Dendritic cell treated with granulocyte-macrophage colony-stimulating factor and Interleukin-4, amounts not matched to agents 40 ng/mL and 50 ng/mL, for 4 days (primary cell): ENCODE measurements at regions not wholly inside any gene's neighbourhood (a gene's known extent, or its start where the extent isn't known, plus 50 kb on each side); places are given as distances from the start of the nearest gene placed in this dataset.
"Not testable (repeated sequence)": the region's sequence is repeated elsewhere in the genome, so short reads cannot be mapped to it uniquely, and the experiment has no call there.

Source experiments
- H3K27ac Mint-ChIP-seq: one replicate; pipeline ENCODE4 v1.8.0; 2022; ENCODE audit warnings: mild to moderate bottlenecking, mixed read lengths
- H3K27me3 Mint-ChIP-seq: one replicate; pipeline ENCODE4 v1.8.0; 2022; ENCODE audit warnings: mild to moderate bottlenecking, mixed read lengths
- H3K36me3 Mint-ChIP-seq: one replicate; pipeline ENCODE4 v1.8.0; 2022; ENCODE audit warnings: low read depth, mixed read lengths
- H3K4me1 Mint-ChIP-seq: one replicate; pipeline ENCODE4 v1.8.0; 2022; ENCODE audit warnings: low read depth, mixed read lengths
- H3K4me3 Mint-ChIP-seq: one replicate; pipeline ENCODE4 v1.8.0; 2022; ENCODE audit warnings: mild to moderate bottlenecking, moderate library complexity, mixed read lengths
- H3K9me3 Mint-ChIP-seq: one replicate; pipeline ENCODE4 v1.8.0; 2022; ENCODE audit warnings: mixed read lengths
- intact Hi-C: fragments of 100-400 bp; cut with micrococcal nuclease; formaldehyde crosslinking; loops from one replicate; pipeline ENCODE4 v1.15.0; 2022

GRCh38 chr21:20283836-20284235 is 714.4 kb upstream of the NCAM2 start:
- intact Hi-C loops = no loop called here
- no peak overlapping the region for H3K4me3 Mint-ChIP-seq
- no peaks in the 10 kb centered on the region for H3K27me3 Mint-ChIP-seq
- no peaks in the 10 kb centered on the region for H3K9me3 Mint-ChIP-seq
- no peak overlapping the region for H3K27ac Mint-ChIP-seq
- H3K36me3 Mint-ChIP-seq = no peaks in the 10 kb centered on the region
- no peaks in the 10 kb centered on the region for H3K4me1 Mint-ChIP-seq

- Mint-ChIP-seq H3K4me1 (peaks cover 6% of the 10 kb centered on the region), H3K27ac (no peak overlapping the region)
- intact Hi-C loops = no loop called here
Observed at GRCh38 chr21:20292280-20292679, 705.9 kb upstream of the NCAM2 start.

GRCh38 chr21:20292854-20293253 is 705.4 kb upstream of the NCAM2 start:
- H3K4me1 Mint-ChIP-seq, H3K36me3 Mint-ChIP-seq, H3K27me3 Mint-ChIP-seq, H3K9me3 Mint-ChIP-seq, H3K4me3 Mint-ChIP-seq, H3K27ac Mint-ChIP-seq, intact Hi-C loops: not testable (repeated sequence)

More at GRCh38 chr21:20292280-20292679, 705.9 kb upstream of the NCAM2 start:
- Mint-ChIP-seq H3K36me3 (no peaks in the 10 kb centered on the region), H3K9me3 (no peaks in the 10 kb centered on the region), H3K4me3 (no peak overlapping the region), H3K27me3 (no peaks in the 10 kb centered on the region)

GRCh38 chr21:20301395-20301794 is 696.8 kb upstream of the NCAM2 start:
- no peaks in the 10 kb centered on the region for H3K4me1 Mint-ChIP-seq
- no peak overlapping the region for H3K27ac Mint-ChIP-seq
- peaks cover 8% of the 10 kb centered on the region for H3K9me3 Mint-ChIP-seq
- no peaks in the 10 kb centered on the region for H3K27me3 Mint-ChIP-seq
- H3K36me3 Mint-ChIP-seq = no peaks in the 10 kb centered on the region
- intact Hi-C loops = no loop called here
- H3K4me3 Mint-ChIP-seq = no peak overlapping the region

- Mint-ChIP-seq H3K4me1 (no peaks in the 10 kb centered on the region), H3K9me3 (peaks cover 8% of the 10 kb centered on the region), H3K36me3 (no peaks in the 10 kb centered on the region), H3K27me3 (no peaks in the 10 kb centered on the region), H3K4me3 (no peak overlapping the region), H3K27ac (no peak overlapping the region)
- intact Hi-C loops = no loop called here
Observed at GRCh38 chr21:20302084-20302483, 696.1 kb upstream of the NCAM2 start.

GRCh38 chr21:20306836-20307235 is 691.4 kb upstream of the NCAM2 start:
- intact Hi-C loops = no loop called here

GRCh38 chr21:20308586-20309315 is 689.5 kb upstream of the NCAM2 start:
- H3K4me1 Mint-ChIP-seq = peaks cover 15% of the 10 kb centered on the region
- intact Hi-C loops = no loop called here
- H3K27me3 Mint-ChIP-seq = no peaks in the 10 kb centered on the region
- H3K9me3 Mint-ChIP-seq = no peaks in the 10 kb centered on the region
- peak overlapping the region; percentile 35 for H3K4me3 Mint-ChIP-seq
- no peak overlapping the region for H3K27ac Mint-ChIP-seq
- H3K36me3 Mint-ChIP-seq = no peaks in the 10 kb centered on the region

More at GRCh38 chr21:20306836-20307235, 691.4 kb upstream of the NCAM2 start:
- peaks cover 15% of the 10 kb centered on the region for H3K4me1 Mint-ChIP-seq
- H3K9me3 Mint-ChIP-seq = peaks cover 8% of the 10 kb centered on the region
- H3K27me3 Mint-ChIP-seq = no peaks in the 10 kb centered on the region
- no peak overlapping the region for H3K4me3 Mint-ChIP-seq
- no peaks in the 10 kb centered on the region for H3K36me3 Mint-ChIP-seq
- no peak overlapping the region for H3K27ac Mint-ChIP-seq

- no peak overlapping the region for H3K4me3 Mint-ChIP-seq
- intact Hi-C loops = no loop called here
- no peak overlapping the region for H3K27ac Mint-ChIP-seq
- no peaks in the 10 kb centered on the region for H3K27me3 Mint-ChIP-seq
- H3K9me3 Mint-ChIP-seq = peaks cover 17% of the 10 kb centered on the region
- peaks cover 15% of the 10 kb centered on the region for H3K4me1 Mint-ChIP-seq
- H3K36me3 Mint-ChIP-seq = no peaks in the 10 kb centered on the region
Observed at GRCh38 chr21:20311234-20311787, 686.9 kb upstream of the NCAM2 start.

- Mint-ChIP-seq H3K4me1 (peaks cover 13% of the 10 kb centered on the region), H3K27ac (no peak overlapping the region), H3K27me3 (no peaks in the 10 kb centered on the region), H3K36me3 (no peaks in the 10 kb centered on the region), H3K9me3 (peaks cover 26% of the 10 kb centered on the region), H3K4me3 (no peak overlapping the region)
- intact Hi-C loops = no loop called here
Observed at GRCh38 chr21:20313013-20313412, 685.2 kb upstream of the NCAM2 start.

- Mint-ChIP-seq H3K9me3 (peaks cover 26% of the 10 kb centered on the region), H3K4me1 (no peaks in the 10 kb centered on the region), H3K27ac (no peak overlapping the region), H3K4me3 (no peak overlapping the region), H3K27me3 (no peaks in the 10 kb centered on the region), H3K36me3 (no peaks in the 10 kb centered on the region)
- intact Hi-C loops = no loop called here
Observed at GRCh38 chr21:20315042-20315441, 683.2 kb upstream of the NCAM2 start.

- Mint-ChIP-seq H3K36me3 (no peaks in the 10 kb centered on the region), H3K9me3 (peaks cover 21% of the 10 kb centered on the region), H3K27ac (no peak overlapping the region), H3K27me3 (no peaks in the 10 kb centered on the region), H3K4me1 (no peaks in the 10 kb centered on the region), H3K4me3 (no peak overlapping the region)
- intact Hi-C loops = no loop called here
Observed at GRCh38 chr21:20329636-20330035, 668.6 kb upstream of the NCAM2 start.

GRCh38 chr21:20330652-20331051 is 667.6 kb upstream of the NCAM2 start:
- no peaks in the 10 kb centered on the region for H3K4me1 Mint-ChIP-seq
- H3K27me3 Mint-ChIP-seq = no peaks in the 10 kb centered on the region
- intact Hi-C loops = no loop called here
- H3K4me3 Mint-ChIP-seq = no peak overlapping the region
- peaks cover 27% of the 10 kb centered on the region for H3K9me3 Mint-ChIP-seq
- H3K27ac Mint-ChIP-seq = no peak overlapping the region
- no peaks in the 10 kb centered on the region for H3K36me3 Mint-ChIP-seq

- intact Hi-C loops = no loop called here
- H3K4me3 Mint-ChIP-seq = no peak overlapping the region
- peaks cover 36% of the 10 kb centered on the region for H3K9me3 Mint-ChIP-seq
- H3K27ac Mint-ChIP-seq = no peak overlapping the region
- no peaks in the 10 kb centered on the region for H3K27me3 Mint-ChIP-seq
- H3K4me1 Mint-ChIP-seq = no peaks in the 10 kb centered on the region
- no peaks in the 10 kb centered on the region for H3K36me3 Mint-ChIP-seq
Observed at GRCh38 chr21:20334585-20334984, 663.6 kb upstream of the NCAM2 start.

GRCh38 chr21:20341431-20341830 is 656.8 kb upstream of the NCAM2 start:
- no peaks in the 10 kb centered on the region for H3K36me3 Mint-ChIP-seq

GRCh38 chr21:20343186-20343585 is 655.0 kb upstream of the NCAM2 start:
- no peak overlapping the region for H3K4me3 Mint-ChIP-seq
- H3K36me3 Mint-ChIP-seq = no peaks in the 10 kb centered on the region
- no peaks in the 10 kb centered on the region for H3K27me3 Mint-ChIP-seq
- peaks cover 22% of the 10 kb centered on the region for H3K9me3 Mint-ChIP-seq
- intact Hi-C loops = no loop called here
- no peak overlapping the region for H3K27ac Mint-ChIP-seq
- H3K4me1 Mint-ChIP-seq = no peaks in the 10 kb centered on the region

More at GRCh38 chr21:20341431-20341830, 656.8 kb upstream of the NCAM2 start:
- Mint-ChIP-seq H3K4me3 (no peak overlapping the region), H3K9me3 (peaks cover 20% of the 10 kb centered on the region), H3K27ac (no peak overlapping the region), H3K27me3 (no peaks in the 10 kb centered on the region), H3K4me1 (no peaks in the 10 kb centered on the region)
- intact Hi-C loops = no loop called here
